SIG-M5 treated with dmso at 0.1 percent for 504 hours (cell line): ENCODE measurements at regions not wholly inside any gene's neighbourhood (a gene's known extent, or its start where the extent isn't known, plus 50 kb on each side); places are given as distances from the start of the nearest gene placed in this dataset.

Experiments
- DNase-seq: peaks from one replicate; lab custom pipeline; 2025; ENCODE audit not compliant: unreplicated experiment; lab: John Stamatoyannopoulos, UW

- DNase-seq: no peak
Observed at GRCh38 chr7:13028825-13029099, 341.3 kb downstream of the ARL4A start.

DNA sequence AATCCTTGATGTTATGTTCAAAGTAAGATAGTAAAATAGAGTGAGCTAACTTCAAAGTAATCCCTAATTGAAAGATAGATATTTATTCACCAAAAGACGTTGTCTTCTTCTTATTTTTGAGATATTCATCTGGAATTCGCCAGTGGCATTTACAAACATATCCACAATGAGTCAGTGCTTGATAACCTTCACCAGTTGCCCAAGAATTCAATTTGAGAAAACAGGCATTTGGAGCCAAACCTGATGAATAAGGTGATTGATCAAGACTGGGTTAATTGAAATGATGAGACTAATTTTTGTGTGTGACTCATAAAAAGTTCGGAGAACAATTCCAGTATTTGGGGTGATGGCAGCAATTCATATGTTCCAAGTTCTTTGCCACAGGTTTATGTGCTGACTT lies 344.0 kb downstream of the ARL4A start:
- DNase-seq: no peak

DNA sequence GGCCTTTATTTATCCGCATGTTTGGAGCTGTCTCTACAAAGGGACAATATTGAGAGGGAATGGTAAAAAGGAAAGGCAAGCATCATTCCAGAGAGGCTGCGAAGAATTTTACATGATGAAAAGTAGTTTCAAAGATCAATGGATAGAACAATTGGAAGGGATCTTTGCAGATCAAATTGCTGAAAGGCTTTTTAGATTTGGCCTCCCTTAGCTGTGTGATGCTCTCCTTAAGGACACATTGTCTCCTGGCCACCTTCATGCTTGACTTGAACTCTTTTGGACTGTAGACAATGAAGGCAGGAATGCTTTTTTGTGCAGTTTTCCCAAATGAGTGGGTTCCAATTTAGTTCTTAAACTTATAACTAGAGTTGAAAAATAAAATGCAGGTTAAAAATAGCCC lies 344.7 kb downstream of the ARL4A start:
- no peak for DNase-seq

GRCh38 chr7:13032576-13032975 lies 345.1 kb downstream of the ARL4A start:
- no peak for DNase-seq

- DNase-seq: no peak
Observed at GRCh38 chr7:13034693-13035092, 347.3 kb downstream of the ARL4A start.

GRCh38 chr7:13035233-13035632 lies 347.8 kb downstream of the ARL4A start:
- DNase-seq: no peak

DNA sequence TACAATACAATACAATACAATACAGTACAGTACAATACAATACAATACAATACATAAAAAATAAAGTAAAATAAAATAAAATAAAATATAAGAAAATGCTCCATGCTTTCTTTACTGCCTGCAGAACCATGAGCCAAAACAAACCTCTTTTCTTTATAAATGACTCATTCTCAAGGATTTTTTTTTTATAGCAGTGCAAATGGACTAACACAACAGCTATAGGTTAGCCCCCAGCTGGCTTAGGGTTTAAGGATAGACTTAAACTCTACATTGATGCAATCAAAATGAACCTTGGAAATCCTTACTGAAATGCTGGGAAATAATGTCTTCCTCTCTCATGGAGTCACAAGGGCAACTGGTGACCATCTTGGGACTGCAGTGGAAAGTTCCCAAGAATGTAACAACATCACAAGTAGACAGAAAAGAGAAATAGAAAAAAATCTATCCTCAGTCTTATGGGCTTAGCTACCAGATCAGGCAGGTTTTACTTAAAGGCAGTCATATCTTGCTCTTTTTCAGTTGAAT lies 348.9 kb downstream of the ARL4A start:
- DNase-seq: no peak

DNA sequence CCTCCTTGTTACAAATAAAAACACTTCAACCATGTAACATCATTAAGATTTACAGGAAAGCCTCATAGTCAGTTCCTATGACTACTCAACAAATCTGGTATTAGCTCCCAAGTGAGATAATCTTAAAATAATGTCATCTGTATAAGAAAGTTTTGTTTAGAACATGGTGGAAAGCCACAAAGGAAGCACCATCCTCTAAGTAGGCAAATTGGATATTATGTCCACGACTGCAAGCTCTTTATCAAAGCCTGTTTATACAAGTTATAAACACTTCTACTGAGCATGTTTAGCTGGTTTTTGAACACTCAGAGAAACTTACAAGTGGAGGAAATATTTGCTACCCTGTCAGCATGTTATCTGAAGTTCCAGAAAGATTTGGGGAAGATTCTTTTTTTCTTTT lies 349.8 kb downstream of the ARL4A start:
- no peak for DNase-seq

DNA sequence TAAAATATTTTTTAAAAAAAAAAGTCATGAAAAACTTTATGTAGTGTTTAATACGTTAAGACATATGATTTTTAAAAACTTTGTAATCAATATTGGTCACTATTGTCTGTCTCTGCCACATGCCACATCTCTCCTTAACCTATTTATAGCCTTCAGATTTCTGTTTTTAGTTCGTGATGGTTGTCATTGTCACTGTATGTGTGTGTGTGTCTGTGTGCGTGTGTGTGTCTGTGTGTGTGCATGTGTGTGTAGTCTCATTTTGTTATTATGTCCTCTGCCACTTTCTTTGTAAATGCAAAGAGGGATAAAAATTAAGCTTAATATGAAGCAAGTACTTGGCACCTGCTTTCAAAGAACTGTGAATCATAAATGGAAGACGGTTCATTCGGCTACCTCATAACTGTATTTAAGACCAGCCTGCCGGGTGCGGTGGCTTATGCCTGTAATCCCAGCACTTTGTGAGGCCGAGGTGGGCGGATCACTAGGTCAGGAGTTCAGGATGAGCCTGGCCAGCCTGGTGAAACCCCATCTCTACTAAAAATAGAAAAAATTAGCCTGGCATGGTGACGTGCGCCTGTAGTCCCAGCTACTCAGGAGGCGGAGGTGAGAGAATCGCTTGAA lies 354.0 kb downstream of the ARL4A start:
- DNase-seq: no peak

- no peak for DNase-seq
Observed at GRCh38 chr7:13042605-13043236, 355.3 kb downstream of the ARL4A start.

- no peak for DNase-seq
Observed at GRCh38 chr7:13044309-13044708, 356.9 kb downstream of the ARL4A start.

DNA sequence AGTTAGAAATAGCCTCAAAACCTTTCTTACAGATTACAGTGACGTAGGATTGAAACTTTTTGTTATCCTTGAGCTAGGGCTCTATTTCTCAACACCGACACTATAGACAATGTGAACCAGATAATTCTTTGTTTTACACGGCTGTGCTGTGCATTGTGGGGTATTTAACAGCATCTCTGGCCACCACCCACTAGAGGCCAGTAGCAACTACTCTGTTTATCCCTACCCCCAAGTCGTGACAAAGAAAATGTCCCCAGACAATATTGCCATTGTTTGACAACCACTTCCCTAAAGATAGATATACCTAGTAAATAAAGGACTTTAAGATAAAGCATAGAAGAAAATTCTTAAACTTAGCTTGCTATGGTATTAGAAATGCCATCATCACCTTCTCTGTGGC lies 359.6 kb downstream of the ARL4A start:
- no peak for DNase-seq

DNA sequence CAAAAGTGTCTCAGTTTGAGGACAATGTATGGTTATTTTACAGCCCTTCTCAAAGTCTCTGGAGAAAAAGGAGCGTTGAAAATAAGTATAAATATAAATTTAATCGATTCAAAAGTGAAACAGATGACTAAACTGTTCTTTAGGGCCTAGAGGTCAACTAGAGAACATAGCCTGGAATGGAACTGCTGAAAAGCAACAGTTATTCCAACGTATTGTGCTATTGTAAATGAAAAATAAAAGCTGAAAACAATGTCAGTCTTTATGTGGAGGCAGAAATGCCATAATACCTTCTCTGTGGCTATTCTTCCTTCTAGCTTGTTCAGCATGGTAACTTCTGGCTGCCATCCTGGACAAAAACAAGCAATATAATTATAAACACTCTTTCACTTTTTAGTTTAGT lies 362.5 kb downstream of the ARL4A start:
- no peak for DNase-seq

DNA sequence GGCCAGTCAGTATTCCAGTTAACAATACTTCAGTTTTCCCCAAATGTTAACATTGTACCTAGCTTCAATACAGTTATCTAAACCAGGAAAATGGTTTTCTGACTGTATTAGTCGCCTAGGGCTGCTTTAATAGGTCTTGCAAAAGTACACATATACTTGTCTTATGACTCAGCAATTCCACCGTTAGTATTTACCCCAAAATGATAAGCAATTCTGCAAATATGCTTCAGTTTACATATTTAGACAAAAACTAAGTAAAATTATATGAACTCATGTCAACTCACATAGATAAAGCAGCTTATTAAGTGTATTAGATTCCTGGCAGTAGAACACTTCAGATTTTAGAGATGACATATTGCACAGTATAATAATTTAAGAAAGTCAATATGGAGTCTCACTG lies 363.3 kb downstream of the ARL4A start:
- no peak for DNase-seq

DNA sequence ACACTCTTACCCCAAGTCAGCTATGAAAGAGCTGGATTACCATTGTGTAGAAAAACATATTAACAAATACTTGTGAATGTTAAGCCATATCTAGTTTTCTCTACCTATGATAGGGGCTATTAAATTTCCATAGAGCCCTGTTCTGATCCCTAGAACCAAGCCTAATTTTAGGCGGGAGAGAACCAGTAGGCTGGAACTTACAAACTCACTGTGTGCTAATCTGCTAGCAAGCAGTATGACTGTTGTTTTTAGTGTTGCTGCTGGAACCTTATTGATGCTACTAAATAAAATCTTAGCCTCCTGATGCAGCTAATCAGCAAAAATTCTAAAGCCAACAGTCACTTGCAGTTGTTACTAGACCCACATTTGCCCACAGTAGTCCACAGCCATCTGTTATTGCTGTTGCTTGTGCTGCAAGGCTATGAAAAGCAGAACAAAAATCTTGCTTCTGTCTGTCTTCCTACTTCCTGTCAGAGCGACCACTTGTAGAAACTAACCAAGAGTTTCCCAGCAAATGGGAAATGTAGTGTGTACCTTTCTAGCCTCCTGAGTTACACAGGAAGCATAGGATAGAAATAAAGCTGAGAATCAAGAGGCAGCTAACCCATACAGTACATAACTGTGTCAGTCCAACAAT lies 368.4 kb downstream of the ARL4A start:
- DNase-seq: peak; percentile 69

- DNase-seq: peak; percentile 70
Observed at GRCh38 chr7:13057462-13058200, 370.2 kb downstream of the ARL4A start.

GRCh38 chr7:13060173-13060572 lies 372.7 kb downstream of the ARL4A start:
- DNase-seq: no peak

- no peak for DNase-seq
Observed at GRCh38 chr7:13061115-13061514, 373.7 kb downstream of the ARL4A start.

GRCh38 chr7:13062631-13063030 lies 375.2 kb downstream of the ARL4A start:
- DNase-seq: no peak

GRCh38 chr7:13067036-13067435 lies 379.6 kb downstream of the ARL4A start:
- DNase-seq: no peak

DNA sequence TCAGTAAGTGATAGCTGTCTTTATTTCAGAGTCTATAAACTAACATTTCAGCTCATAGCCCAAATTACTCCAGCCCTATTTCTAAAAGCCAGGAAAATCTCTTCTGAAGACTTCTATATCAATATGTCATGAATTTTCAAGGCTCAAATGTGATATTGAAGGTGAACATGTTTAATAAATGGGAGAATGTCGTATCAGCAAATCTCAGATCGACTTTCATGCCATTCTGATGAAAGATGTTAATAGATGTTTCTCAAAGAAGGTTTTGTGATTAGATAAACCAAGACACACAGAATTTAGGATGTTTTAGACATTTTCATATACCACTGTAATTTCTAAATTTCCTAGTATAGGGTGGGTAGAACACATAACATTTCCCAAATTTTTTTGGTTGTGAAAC lies 380.6 kb downstream of the ARL4A start:
- DNase-seq: no peak

- no peak for DNase-seq
Observed at GRCh38 chr7:13069841-13070240, 382.4 kb downstream of the ARL4A start.
